GM21825 (cell line): ENCODE measurements at regions not wholly inside any gene's neighbourhood (a gene's known extent, or its start where the extent isn't known, plus 50 kb on each side); places are given as distances from the start of the nearest gene placed in this dataset.

Experiments used
- ATAC-seq: cut with Tn5 transposase; IDR thresholded peaks from one replicate; pipeline ENCODE4 v1.9.1; 2021; ENCODE audit warnings: mild to moderate bottlenecking, moderate library complexity; ENCODE audit not compliant: unreplicated experiment

DNA sequence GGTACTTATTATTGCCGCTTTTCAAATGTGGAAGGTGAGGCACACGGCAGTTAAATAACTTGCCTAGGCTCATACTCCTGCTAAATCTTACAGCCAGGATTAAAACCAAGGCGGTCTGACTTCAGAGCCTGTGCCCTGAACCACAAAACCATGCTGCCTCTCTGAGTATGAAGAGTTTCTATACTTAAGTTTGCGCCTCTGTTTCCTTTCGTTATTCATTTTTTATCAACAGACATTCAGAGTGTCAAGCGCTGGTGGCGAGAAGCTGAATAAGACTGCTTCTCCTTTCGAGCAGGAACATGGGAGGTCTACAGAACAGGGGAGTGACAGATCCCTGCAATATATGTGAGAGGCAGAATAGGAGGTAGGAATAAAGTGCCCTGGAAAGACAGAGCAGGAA lies 96.0 kb upstream of the DUSP10 start:
- no peak for ATAC-seq

GRCh38 chr1:221834698-221835513 lies 93.0 kb upstream of the DUSP10 start:
- ATAC-seq, result no peak

GRCh38 chr1:221832617-221833016 lies 90.7 kb upstream of the DUSP10 start:
- no peak for ATAC-seq

DNA sequence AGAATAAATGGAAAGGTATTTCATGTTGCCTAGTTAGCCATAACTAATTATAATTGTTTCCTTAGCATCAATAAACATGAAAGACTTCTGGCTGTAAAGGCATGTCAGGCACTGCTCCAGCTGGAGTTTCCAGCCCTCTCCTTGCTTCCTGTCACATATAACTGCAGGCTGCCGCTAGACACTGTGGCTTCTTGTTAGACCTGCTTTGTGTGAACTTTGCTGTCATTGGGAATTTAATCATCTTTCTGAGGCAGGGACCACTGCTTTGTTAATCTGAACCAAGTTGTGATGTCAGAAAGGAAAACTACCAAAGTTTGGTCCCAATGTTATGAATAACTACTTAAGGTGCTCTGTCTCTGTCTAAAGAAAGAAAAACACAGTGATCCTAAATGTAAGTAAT lies 90.3 kb upstream of the DUSP10 start:
- ATAC-seq, result no peak

- no peak for ATAC-seq
These were observed 87.6 kb upstream of the DUSP10 start for GRCh38 chr1:221829327-221830015.

DNA sequence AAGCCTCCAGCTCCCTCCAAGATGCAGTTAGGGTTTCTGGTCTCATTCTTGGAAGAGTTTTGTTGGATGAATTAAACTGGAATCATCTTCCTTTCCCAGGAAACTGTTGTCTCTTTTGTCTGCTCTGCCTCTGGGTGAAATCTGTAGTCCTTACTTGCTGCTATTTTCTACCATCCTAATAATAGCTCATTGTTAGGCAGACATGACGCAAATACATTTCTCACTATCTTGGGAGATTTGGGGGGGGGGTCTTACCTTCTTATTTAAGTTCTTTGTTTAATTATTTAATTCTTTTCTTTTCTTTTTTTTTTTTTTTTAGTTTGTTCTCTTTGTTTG lies 85.4 kb upstream of the DUSP10 start:
- ATAC-seq, result no peak

DNA sequence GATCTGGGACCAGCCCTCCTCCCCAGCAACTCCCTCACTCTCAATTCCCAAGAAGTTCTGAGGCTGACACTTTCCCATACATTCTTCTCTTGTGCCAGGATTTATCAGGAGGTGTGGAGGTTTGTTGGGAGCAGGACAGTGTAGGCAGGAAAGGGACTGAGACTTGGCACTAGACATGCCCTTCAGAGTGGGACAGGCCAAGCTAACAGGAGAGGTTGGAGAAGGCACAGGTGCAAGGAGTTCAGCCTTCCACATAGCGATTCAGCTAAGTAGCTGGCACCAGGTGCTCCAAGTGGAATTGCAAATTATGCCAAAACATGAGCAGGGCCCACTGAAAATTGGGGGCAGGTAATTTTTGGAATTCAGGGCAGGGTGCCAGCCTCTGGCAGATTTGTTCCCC lies 83.0 kb upstream of the DUSP10 start:
- no peak for ATAC-seq

GRCh38 chr1:221824025-221824424 lies 82.1 kb upstream of the DUSP10 start:
- peak; percentile 41 for ATAC-seq

GRCh38 chr1:221823561-221823960 lies 81.7 kb upstream of the DUSP10 start:
- ATAC-seq, result peak; percentile 22

DNA sequence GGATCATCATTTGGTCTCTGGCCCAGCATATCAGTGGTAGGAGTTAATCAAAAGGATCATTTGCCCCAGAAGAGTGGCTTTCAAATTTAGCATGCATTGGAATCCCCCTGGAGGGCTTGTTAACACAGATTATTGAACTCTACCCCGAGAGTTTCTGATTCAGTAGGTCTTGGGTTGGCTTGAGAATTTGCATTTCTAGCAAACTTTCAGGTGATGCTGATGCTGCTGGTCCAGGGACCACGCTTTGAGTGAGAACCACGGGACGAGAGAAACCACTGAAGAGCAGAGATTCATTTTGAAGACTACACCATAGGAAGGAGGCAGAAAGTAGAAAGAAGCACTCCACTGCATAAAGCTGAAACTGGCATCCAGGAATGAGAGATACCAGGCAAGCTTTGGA lies 81.3 kb upstream of the DUSP10 start:
- peak; percentile 78 for ATAC-seq

GRCh38 chr1:221822591-221822990 lies 80.7 kb upstream of the DUSP10 start:
- ATAC-seq, result no peak

DNA sequence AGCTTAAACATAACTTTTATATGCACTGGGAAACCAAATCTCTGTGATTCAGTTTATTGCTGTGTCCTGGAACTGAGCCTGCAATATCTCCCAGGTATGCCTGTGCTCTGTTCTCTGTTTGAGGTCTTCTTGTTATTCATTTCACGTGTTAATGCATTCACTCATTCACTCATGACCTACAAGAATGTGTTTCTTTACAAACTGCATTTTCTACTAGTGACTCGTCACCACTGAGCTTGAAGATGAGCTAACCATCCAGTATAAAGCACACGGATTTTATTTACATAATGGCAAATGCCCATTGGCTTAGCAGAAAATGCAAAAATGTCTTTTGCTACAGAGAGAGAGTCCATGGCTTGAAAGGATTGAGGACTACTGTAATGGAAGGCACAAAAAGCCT lies 75.0 kb upstream of the DUSP10 start:
- ATAC-seq, result no peak

- ATAC-seq, result no peak
These were observed 73.8 kb upstream of the DUSP10 start for GRCh38 chr1:221815660-221816059.

- no peak for ATAC-seq
These were observed 72.0 kb upstream of the DUSP10 start for GRCh38 chr1:221813887-221814286.

DNA sequence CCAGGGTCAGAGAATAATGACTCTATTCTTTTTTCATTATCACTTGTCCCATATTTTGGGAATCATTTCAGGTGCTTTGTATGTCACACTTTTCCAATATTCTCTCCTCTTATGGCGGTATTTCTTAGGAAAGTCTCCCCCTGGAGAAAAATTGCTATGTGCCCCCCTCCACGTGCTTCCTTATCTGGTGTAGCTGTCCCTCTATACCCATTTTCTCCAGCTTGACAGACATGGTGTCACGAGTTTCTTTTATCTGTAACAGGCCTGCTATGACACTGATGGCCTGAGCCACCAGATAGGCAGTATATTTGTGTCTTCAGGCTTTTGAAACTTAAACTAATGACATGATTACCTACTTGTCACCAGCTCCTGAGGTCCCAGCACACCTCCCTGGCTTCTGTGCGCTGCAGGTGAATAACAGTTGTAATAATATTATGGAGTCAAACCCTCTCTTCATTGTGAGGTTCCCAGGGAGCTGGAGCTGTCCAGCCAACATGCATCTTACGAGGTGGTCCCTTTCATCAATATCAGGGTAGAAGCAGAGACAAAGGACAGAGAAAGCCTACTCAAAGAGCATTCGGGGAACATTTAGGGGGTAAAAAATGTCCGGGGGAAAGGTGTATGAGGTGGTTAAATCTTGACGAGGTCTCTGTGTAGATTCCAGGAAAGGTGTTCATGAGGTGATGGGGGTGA lies 71.2 kb upstream of the DUSP10 start:
- ATAC-seq, result no peak

- ATAC-seq, result no peak
These were observed 70.3 kb upstream of the DUSP10 start for GRCh38 chr1:221812088-221812752.

- ATAC-seq, result no peak
These were observed 68.5 kb upstream of the DUSP10 start for GRCh38 chr1:221810406-221810805.

- ATAC-seq, result no peak
These were observed 67.5 kb upstream of the DUSP10 start for GRCh38 chr1:221809091-221810029.

GRCh38 chr1:221806984-221807383 lies 65.1 kb upstream of the DUSP10 start:
- no peak for ATAC-seq

GRCh38 chr1:221806236-221806635 lies 64.3 kb upstream of the DUSP10 start:
- no peak for ATAC-seq
